A549 (cell line): ENCODE measurements at regions not wholly inside any gene's neighbourhood (a gene's known extent, or its start where the extent isn't known, plus 50 kb on each side); places are given as distances from the start of the nearest gene placed in this dataset.

Experiments used
- BHLHE40 ChIP-seq: IDR thresholded peaks from 2 replicates; pipeline ENCODE4 v1.6.1; 2012; ENCODE audit warnings: low read depth, low read length, inconsistent platforms
- CEBPB ChIP-seq, 2 experiments: fragments of >200 bp in 1 of 2; sonication (Bioruptor Twin) in 1 of 2; formaldehyde crosslinking in 1 of 2; IDR thresholded peaks; 2 replicates each; pipeline ENCODE4 v1.6.1; 2012 to 2016
- HEYL ChIP-seq: fragments of 250-450 bp; sonication (Bioruptor Pico); IDR thresholded peaks from 2 replicates; pipeline ENCODE4 v1.8.0; 2021; ENCODE audit warnings: mild to moderate bottlenecking, moderate library complexity
- MYC ChIP-seq: IDR thresholded peaks from 2 replicates; pipeline ENCODE4 v1.6.1; 2012; ENCODE audit warnings: mild to moderate bottlenecking, inconsistent platforms, low read length, improper control_type of control experiment, borderline replicate concordance
- POLR2A ChIP-seq: IDR thresholded peaks from 2 replicates; pipeline ENCODE4 v1.6.1; 2012; ENCODE audit warnings: mild to moderate bottlenecking, low read length
- RAD21 ChIP-seq, 2 experiments: fragments of >200 bp in 1 of 2; sonication (Bioruptor Twin) in 1 of 2; formaldehyde crosslinking in 1 of 2; IDR thresholded peaks in 1 of 2; conservative IDR thresholded peaks in 1 of 2; 2 replicates in 1 of 2; 3 replicates in 1 of 2; pipeline ENCODE4 v1.6.1; 2012 to 2018; ENCODE audit warnings: inconsistent platforms in 1 of 2
- RCOR1 ChIP-seq: fragments of 150-350 bp; IDR thresholded peaks from 2 replicates; pipeline ENCODE4 v1.6.1; 2014; ENCODE audit warnings: antibody characterized with exemption, low read length, low read depth
- SMC3 ChIP-seq: fragments of >200 bp; sonication (Bioruptor Twin); formaldehyde crosslinking; IDR thresholded peaks from 3 replicates; pipeline ENCODE4 v1.6.1; 2018; ENCODE audit warnings: inconsistent platforms
- TF ChIP-seq, protein P1 (sequence below): fragments of >200 bp; sonication (Bioruptor Twin); formaldehyde crosslinking; IDR thresholded peaks from 3 replicates; pipeline ENCODE4 v1.5.1; 2016
- TF ChIP-seq, protein P2 (sequence below): fragments of >200 bp; sonication (Bioruptor Twin); formaldehyde crosslinking; IDR thresholded peaks from 3 replicates; pipeline ENCODE4 v1.6.1; 2016

DNA sequence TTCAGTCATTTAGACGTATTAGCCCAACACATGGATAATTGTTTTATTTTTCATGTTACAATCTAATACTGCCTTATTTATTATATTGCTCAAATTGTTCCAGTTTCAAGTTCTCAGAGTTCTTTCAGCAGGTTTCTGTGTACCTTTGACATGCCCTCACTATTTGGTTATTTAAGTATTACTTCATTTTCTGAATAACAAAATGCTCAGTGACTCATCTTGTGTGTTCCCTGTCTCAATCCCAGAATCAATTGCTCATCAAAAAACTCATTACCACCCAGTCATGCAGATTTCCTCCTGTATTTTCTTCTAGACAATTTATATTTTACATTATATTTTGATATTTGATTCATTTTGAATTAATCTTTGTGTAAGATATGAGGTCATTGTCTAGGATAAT, 562.6 kb downstream of the ANXA1 start:
- TF ChIP-seq MYC: no peak
- TF ChIP-seq BHLHE40: no peak
- TF ChIP-seq, protein P1, sequence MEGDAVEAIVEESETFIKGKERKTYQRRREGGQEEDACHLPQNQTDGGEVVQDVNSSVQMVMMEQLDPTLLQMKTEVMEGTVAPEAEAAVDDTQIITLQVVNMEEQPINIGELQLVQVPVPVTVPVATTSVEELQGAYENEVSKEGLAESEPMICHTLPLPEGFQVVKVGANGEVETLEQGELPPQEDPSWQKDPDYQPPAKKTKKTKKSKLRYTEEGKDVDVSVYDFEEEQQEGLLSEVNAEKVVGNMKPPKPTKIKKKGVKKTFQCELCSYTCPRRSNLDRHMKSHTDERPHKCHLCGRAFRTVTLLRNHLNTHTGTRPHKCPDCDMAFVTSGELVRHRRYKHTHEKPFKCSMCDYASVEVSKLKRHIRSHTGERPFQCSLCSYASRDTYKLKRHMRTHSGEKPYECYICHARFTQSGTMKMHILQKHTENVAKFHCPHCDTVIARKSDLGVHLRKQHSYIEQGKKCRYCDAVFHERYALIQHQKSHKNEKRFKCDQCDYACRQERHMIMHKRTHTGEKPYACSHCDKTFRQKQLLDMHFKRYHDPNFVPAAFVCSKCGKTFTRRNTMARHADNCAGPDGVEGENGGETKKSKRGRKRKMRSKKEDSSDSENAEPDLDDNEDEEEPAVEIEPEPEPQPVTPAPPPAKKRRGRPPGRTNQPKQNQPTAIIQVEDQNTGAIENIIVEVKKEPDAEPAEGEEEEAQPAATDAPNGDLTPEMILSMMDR: no peak
- no peak for TF ChIP-seq POLR2A
- no peak for TF ChIP-seq CEBPB (IDR thresholded peaks at IDR 0.05)
- TF ChIP-seq RAD21 (conservative IDR thresholded peaks at IDR 0.05 in 1 of 2, IDR thresholded peaks at IDR 0.05 in 1 of 2): no peak
- no peak for TF ChIP-seq HEYL (CRISPR knock-in tag)
- TF ChIP-seq, protein P2, sequence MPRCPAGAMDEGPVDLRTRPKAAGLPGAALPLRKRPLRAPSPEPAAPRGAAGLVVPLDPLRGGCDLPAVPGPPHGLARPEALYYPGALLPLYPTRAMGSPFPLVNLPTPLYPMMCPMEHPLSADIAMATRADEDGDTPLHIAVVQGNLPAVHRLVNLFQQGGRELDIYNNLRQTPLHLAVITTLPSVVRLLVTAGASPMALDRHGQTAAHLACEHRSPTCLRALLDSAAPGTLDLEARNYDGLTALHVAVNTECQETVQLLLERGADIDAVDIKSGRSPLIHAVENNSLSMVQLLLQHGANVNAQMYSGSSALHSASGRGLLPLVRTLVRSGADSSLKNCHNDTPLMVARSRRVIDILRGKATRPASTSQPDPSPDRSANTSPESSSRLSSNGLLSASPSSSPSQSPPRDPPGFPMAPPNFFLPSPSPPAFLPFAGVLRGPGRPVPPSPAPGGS: no peak
- no peak for TF ChIP-seq RCOR1
- TF ChIP-seq SMC3: no peak
